M059J (cell line): ENCODE measurements at regions not wholly inside any gene's neighbourhood (a gene's known extent, or its start where the extent isn't known, plus 50 kb on each side); places are given as distances from the start of the nearest gene placed in this dataset.

Experiments used
- DNase-seq: peaks from one replicate; pipeline ENCODE4 v3.0.0-alpha.2; 2012; ENCODE audit warnings: low read depth

- no peak for DNase-seq
Measured at GRCh38 chr1:191579019-191579418, 579.2 kb upstream of the RGS18 start.

- no peak for DNase-seq
Measured at GRCh38 chr1:191582169-191582568, 576.1 kb upstream of the RGS18 start.

- no peak for DNase-seq
Measured at GRCh38 chr1:191585095-191585494, 573.2 kb upstream of the RGS18 start.

GRCh38 chr1:191588905-191589304 lies 569.4 kb upstream of the RGS18 start:
- no peak for DNase-seq

GRCh38 chr1:191589536-191589935 lies 568.7 kb upstream of the RGS18 start:
- no peak for DNase-seq

- DNase-seq = no peak
Measured at GRCh38 chr1:191590578-191590977, 567.7 kb upstream of the RGS18 start.

- no peak for DNase-seq
Measured at GRCh38 chr1:191592039-191592438, 566.2 kb upstream of the RGS18 start.

GRCh38 chr1:191592907-191593306 lies 565.4 kb upstream of the RGS18 start:
- DNase-seq = no peak

- no peak for DNase-seq
Measured at GRCh38 chr1:191595170-191595569, 563.1 kb upstream of the RGS18 start.

GRCh38 chr1:191608367-191608766 lies 549.9 kb upstream of the RGS18 start:
- no peak for DNase-seq

GRCh38 chr1:191609305-191609704 lies 549.0 kb upstream of the RGS18 start:
- no peak for DNase-seq

GRCh38 chr1:191615101-191615821 lies 543.0 kb upstream of the RGS18 start:
- DNase-seq = no peak

GRCh38 chr1:191618181-191618580 lies 540.1 kb upstream of the RGS18 start:
- no peak for DNase-seq

- DNase-seq = no peak
Measured at GRCh38 chr1:191620883-191621282, 537.4 kb upstream of the RGS18 start.

GRCh38 chr1:191624044-191624443 lies 534.2 kb upstream of the RGS18 start:
- DNase-seq = no peak

- DNase-seq = no peak
Measured at GRCh38 chr1:191629836-191630235, 528.4 kb upstream of the RGS18 start.

- DNase-seq = no peak
Measured at GRCh38 chr1:191634801-191635508, 523.3 kb upstream of the RGS18 start.

GRCh38 chr1:191636345-191636744 lies 521.9 kb upstream of the RGS18 start:
- DNase-seq = no peak

GRCh38 chr1:191641420-191642260 lies 516.6 kb upstream of the RGS18 start:
- DNase-seq = peak; percentile 34

- DNase-seq = no peak
Measured at GRCh38 chr1:191643060-191643459, 515.2 kb upstream of the RGS18 start.

- DNase-seq = no peak
Measured at GRCh38 chr1:191648939-191649338, 509.3 kb upstream of the RGS18 start.

GRCh38 chr1:191662051-191662450 lies 496.2 kb upstream of the RGS18 start:
- no peak for DNase-seq

GRCh38 chr1:191662746-191663145 lies 495.5 kb upstream of the RGS18 start:
- DNase-seq = no peak
